ENCODE measurements at regions not wholly inside any gene's neighbourhood (a gene's known extent, or its start where the extent isn't known, plus 50 kb on each side); places are given as distances from the start of the nearest gene placed in this dataset.

DNA sequence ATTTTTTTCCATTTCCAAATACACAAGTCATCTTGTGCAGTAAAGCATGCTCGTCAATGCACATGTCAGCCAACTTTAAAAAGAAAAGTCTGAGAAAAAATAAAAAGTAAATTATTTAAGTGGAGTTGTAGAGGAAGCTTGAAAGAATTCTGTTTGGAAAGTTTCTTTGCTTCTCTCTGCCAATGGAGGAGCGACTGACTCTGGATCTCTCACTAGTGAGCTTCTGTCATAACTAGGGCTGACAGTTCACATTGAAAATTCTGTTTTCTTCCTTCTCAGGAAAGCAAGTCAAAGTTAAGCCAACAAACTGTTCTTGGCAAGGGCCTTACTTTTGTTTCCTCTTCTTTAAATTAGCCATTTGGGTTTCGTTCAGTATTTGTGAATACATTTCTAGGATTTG, 298.2 kb downstream of the POU4F1 start:
- TF ChIP-seq, protein P1, sequence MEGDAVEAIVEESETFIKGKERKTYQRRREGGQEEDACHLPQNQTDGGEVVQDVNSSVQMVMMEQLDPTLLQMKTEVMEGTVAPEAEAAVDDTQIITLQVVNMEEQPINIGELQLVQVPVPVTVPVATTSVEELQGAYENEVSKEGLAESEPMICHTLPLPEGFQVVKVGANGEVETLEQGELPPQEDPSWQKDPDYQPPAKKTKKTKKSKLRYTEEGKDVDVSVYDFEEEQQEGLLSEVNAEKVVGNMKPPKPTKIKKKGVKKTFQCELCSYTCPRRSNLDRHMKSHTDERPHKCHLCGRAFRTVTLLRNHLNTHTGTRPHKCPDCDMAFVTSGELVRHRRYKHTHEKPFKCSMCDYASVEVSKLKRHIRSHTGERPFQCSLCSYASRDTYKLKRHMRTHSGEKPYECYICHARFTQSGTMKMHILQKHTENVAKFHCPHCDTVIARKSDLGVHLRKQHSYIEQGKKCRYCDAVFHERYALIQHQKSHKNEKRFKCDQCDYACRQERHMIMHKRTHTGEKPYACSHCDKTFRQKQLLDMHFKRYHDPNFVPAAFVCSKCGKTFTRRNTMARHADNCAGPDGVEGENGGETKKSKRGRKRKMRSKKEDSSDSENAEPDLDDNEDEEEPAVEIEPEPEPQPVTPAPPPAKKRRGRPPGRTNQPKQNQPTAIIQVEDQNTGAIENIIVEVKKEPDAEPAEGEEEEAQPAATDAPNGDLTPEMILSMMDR (IDR thresholded peaks at IDR 0.05), result no peak
- no peak for TF ChIP-seq EZH2 (IDR thresholded peaks at IDR 0.05)
- no peak for TF ChIP-seq EZH2phosphoT487 (IDR thresholded peaks at IDR 0.05)

Data from neural progenitor cell (in vitro differentiated cells).